ENCODE measurements at regions not wholly inside any gene's neighbourhood (a gene's known extent, or its start where the extent isn't known, plus 50 kb on each side); places are given as distances from the start of the nearest gene placed in this dataset.
A peak's percentile ranks its signal among the peaks of the same experiment; 100 is the strongest.

DNA sequence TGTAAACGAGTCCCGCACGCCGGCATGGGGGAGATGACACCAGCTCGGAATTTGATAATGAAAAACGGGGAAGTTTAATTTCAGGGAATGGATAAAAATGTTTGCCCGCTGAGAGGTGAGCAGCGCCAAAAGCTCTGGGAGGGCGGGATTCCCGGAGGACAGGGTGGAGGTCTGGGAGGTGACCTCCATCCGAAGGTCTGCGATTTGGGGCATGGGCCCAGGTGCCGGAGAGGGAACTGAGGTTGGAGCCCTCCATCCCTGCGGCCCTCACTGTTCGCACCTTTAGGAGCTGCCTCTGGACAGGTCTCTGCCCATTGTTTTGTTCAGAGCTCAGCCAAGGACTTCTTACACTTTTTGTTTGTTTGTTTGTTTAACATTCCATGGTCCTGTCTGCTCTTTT lies 129.8 kb downstream of the URI1 start:
- POLR2A ChIA-PET: no interaction called here
- CTCF ChIA-PET: no interaction called here
- no peak for DNase-seq (ENCODE audit: extremely low spot score)
- TF ChIP-seq, protein P1, sequence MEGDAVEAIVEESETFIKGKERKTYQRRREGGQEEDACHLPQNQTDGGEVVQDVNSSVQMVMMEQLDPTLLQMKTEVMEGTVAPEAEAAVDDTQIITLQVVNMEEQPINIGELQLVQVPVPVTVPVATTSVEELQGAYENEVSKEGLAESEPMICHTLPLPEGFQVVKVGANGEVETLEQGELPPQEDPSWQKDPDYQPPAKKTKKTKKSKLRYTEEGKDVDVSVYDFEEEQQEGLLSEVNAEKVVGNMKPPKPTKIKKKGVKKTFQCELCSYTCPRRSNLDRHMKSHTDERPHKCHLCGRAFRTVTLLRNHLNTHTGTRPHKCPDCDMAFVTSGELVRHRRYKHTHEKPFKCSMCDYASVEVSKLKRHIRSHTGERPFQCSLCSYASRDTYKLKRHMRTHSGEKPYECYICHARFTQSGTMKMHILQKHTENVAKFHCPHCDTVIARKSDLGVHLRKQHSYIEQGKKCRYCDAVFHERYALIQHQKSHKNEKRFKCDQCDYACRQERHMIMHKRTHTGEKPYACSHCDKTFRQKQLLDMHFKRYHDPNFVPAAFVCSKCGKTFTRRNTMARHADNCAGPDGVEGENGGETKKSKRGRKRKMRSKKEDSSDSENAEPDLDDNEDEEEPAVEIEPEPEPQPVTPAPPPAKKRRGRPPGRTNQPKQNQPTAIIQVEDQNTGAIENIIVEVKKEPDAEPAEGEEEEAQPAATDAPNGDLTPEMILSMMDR (IDR thresholded peaks at IDR 0.05; ENCODE audit: control extremely low read depth, extremely low read depth, low read depth, missing control alignments): no peak

DNA sequence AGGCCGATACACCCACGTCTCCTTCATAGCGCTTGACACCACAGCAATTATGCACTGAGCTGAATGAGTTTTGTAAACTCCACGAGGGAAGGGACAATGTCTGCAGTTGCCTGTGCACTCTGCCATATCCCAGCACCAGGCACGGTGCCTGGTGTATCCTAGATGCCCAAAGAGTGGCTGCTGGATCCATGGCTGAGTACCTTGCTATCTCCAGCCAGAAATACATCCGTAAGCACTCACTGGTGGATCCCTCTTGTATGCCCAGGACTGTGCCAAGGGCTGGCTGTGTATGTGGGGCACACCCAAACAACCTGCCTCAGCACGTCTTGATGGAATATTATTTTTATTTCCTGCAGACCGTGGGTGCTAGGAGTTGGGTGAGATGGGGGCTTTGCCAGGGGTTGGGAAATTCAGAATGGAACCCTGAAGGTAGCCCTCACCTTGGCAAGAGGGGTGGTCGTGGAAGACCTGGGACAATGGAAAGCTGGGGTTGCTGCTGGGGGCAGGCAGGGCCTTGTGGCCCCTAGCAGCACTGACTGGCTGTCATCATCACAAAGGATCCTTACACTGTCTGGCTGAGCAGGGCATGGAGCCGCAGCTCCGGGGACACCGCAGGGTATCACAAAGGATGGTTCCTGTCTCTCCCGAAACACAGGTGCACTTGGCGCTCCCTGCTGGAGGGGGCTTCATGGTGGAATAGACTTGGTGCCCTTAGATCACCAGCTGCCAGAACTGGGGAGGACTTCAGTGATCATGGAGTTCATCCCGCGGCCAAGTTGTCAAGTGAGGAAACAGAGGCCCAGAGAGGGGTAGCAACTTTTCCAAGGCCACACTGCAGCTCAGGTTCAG lies 131.3 kb downstream of the URI1 start:
- POLR2A ChIA-PET: no interaction called here
- CTCF ChIA-PET: interaction anchor here (1.1 kb wide), 1 partner anchor 12 kb away, joined by 3 read pairs; no protein-coding TSS in a partner anchor
- TF ChIP-seq, protein P1 (IDR thresholded peaks at IDR 0.05; ENCODE audit: control extremely low read depth, extremely low read depth, low read depth, missing control alignments): peak; percentile 4
- no peak for DNase-seq (ENCODE audit: extremely low spot score)

DNA sequence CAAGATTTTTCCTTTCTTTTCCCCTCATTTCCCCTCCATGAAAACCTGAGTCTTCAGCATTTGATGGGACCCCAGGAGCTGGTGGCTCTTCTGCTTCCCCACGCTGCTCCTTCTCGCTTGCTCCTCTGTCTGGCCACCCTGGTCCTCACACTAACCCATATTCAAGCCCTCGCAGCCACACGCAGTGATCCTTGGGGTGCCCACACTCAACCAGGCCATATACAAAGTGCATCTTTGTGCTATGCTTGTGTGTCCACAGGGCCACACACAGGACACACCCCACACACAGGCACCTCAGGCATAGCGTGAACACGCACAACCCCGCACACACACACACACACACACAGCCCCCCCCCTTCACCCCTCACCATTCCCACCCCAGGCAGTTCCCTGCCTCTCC lies 132.1 kb downstream of the URI1 start:
- no peak for DNase-seq (ENCODE audit: extremely low spot score)
- POLR2A ChIA-PET: no interaction called here
- TF ChIP-seq, protein P1 (IDR thresholded peaks at IDR 0.05; ENCODE audit: control extremely low read depth, extremely low read depth, low read depth, missing control alignments): no peak
- CTCF ChIA-PET: interaction anchor here (1.1 kb wide), 1 partner anchor 12 kb away, joined by 3 read pairs; no protein-coding TSS in a partner anchor

DNA sequence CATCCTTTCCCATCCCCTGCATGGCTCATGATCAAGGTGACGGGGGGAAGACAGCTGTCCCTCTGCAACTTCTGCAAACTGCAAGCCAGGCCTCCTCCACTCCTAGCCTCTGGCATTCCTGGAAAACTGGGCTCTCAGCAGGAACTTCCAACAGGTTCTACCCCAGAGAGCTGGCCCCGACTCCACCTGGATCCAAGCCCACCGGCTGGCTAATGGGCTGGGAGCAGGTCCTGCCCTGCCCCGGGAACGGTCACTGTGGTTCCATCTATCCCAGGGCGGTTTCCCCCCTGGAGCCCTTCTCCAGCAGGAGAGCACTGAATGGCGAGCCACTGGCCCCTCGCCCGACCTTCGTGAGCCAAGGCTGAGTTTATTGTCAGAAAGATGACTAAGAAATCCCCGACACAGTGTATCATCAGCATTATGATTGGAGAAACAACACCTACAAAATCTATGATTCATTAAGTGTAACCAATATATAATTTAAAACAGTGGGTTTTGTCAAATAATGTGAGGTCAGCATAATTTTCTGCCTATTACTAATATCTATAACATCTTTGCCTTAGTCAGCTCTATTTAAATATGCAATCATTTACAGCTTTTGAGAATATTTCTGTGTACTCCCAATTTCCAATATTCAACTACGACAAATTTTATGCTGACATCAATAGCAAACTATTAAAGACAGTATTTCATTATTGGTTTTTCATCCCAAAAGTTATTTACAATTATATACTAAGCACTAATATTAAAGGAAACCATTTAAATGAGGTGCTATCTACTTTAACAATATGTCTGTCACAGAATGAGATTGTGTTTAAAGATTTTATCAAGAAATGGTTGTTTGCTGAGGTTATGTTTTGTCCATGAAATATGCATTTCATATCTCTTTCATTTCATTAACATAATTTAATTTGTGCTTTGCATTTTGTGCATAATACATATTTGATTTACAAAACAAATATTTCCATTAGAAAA lies 133.0 kb downstream of the URI1 start:
- TF ChIP-seq, protein P1 (IDR thresholded peaks at IDR 0.05; ENCODE audit: control extremely low read depth, extremely low read depth, low read depth, missing control alignments): no peak
- no peak for DNase-seq (ENCODE audit: extremely low spot score)
- POLR2A ChIA-PET: no interaction called here
- CTCF ChIA-PET: no interaction called here

DNA sequence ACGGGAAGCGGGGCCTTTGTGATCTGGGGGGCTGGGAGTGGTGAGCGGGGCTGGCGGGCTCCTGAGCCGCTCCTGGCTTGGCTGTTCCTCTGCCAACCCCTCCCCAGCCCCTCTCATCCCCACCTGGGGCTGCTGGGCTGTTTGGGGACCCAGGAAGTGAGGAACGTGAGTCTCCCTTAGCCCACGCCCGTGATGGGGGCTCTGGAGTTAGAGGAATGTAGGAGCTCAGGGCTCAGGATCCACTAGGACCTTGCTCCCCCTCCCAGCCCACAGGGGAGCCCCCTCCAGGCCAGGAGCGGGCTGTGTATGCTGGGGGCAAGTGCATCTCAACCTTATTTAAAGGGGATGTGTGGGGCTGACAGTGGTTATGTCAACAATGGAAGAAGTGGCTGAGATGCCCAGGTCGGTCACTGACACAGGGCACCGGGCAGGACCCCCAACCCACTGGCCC lies 134.1 kb downstream of the URI1 start:
- no peak for DNase-seq (ENCODE audit: extremely low spot score)
- ChIA-PET POLR2A (no interaction called here), CTCF (no interaction called here)
- TF ChIP-seq, protein P1 (IDR thresholded peaks at IDR 0.05; ENCODE audit: control extremely low read depth, extremely low read depth, low read depth, missing control alignments): no peak

Measured in GM10248 (cell line).